GM19372 (cell line): ENCODE measurements at regions not wholly inside any gene's neighbourhood (a gene's known extent, or its start where the extent isn't known, plus 50 kb on each side); places are given as distances from the start of the nearest gene placed in this dataset.
"Not testable (repeated sequence)": the region's sequence is repeated elsewhere in the genome, so short reads cannot be mapped to it uniquely, and the experiment has no call there.

ENCODE experiments used
- ATAC-seq: cut with Tn5 transposase; IDR thresholded peaks from one replicate; pipeline ENCODE4 v1.9.1; 2021; ENCODE audit warnings: mild to moderate bottlenecking, low read depth, moderate library complexity; ENCODE audit not compliant: unreplicated experiment

DNA sequence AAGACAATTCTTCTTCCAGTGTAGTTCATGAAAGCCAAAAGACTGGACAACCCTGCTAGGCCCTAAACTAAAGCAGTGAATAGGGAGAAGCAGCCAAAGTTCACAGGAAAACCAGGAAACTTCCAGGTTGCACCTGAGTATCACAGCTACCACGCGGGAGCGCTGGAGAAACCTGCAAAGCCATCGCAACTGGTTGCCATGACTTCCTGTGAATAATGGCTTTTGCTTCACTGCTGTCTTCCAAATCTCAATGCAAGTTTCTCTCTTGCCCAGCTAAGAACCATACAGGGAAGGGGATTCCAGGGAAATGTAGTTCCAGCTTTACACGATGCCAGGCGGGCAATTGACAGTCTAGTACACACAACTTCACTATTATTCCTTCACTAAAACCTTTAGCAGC lies 114.1 kb downstream of the GXYLT1 start:
- no peak for ATAC-seq

DNA sequence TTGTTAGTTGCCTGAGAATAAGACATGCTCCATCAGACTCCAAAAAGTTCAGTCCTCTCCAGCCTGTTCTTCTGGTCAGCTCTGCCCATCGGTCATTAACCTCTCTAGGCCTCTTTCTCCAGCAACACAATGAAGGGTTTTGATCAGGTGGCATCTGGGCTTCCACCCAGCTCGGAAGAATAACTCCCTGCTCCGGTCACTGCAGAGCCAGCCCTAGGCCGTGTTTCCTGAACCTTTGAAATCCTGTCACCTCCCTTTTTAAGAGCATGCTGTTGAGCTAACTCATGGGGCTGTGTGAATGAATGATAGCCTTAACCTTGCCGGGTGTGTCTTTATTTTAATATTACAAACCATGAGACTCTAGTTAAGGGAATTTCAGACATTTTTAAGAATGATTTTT lies 117.1 kb downstream of the GXYLT1 start:
- ATAC-seq = no peak

DNA sequence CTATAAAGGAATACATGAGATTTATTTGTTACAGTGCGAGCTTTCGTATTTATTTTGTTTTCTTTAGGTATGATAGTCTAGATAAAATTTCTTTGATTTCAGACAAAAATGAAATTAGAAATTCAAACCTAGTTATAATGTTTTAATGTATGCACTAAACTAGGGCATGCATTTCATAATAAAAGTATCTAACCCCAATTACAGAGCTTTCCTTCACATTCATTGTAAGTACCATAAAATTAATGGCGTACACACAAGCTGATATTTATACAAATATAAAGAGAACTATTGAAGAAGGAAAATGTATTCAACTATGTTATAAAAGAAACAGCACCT lies 120.2 kb downstream of the GXYLT1 start:
- ATAC-seq = no peak

DNA sequence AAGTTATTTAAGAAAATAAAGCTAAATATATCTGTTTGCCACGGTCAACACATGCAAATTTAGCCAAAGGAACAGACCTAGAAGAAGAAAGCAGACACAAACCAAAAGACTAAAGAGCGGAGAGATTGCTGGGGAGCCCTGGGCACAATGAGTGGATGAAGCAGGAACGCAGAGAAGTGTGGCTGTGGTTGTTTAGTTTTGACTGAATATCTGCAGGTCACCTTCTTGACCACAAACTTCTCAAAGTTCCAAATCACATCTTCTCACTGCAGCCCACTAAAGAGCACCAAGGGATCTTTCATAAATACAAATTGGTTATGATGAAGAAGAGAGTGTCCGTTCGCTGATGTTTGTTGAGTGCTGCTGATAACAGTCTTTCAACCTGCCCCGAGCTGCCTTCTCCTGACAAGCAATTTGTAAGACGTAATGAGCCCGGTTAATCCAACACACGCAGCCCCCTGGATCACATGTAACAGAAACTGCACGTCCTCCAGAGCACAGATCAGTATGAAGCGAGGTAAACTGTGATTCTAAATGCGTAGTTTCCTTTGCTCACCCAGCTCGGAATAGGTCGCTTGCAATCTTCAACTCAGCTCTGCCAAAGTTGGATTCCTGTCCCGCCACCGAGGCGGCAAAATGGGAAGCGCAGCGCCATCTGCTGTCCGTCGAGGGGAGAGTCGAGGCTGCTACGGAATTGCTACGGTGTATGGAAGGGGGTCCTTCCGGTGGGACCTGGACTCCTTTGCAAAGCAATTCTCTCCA lies 120.8 kb downstream of the GXYLT1 start:
- no peak for ATAC-seq

DNA sequence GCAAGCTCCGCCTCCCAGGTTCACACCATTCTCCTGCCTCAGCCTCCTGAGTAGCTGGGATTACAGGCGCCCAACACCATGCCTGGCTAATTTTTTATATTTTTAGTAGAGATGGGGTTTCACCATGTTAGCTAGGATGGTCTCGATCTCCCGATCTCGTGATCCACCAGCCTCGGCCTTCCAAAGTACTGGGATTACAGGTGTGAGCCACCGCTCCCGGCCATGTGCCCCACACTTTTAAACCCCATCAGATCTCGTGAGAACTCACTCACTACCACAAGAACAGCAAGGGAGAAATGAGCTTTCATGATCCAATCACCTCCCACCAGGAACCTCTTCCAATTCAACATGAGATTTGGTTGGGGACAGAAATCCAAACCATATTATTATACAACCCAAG lies 122.7 kb downstream of the GXYLT1 start:
- ATAC-seq = not testable (repeated sequence)

DNA sequence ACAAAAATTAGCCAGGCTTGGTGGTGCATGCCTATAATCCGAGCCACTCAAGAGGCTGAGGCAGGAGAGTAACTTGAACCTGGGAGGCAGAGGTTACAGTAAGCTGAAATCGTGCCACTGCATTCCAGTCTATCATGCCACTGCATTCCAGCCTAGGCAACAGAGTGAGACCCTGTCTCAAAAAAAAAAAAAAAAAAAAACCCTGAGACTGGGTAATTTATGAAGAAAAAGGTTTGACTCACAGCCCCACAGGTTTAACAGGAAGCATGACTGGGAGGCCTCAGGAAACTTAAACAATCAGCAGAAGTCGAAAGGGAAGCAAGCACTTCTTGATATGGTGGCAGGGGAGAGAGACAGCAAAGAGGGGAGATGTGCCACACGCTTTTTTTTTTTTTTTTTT lies 123.2 kb downstream of the GXYLT1 start:
- ATAC-seq = no peak

DNA sequence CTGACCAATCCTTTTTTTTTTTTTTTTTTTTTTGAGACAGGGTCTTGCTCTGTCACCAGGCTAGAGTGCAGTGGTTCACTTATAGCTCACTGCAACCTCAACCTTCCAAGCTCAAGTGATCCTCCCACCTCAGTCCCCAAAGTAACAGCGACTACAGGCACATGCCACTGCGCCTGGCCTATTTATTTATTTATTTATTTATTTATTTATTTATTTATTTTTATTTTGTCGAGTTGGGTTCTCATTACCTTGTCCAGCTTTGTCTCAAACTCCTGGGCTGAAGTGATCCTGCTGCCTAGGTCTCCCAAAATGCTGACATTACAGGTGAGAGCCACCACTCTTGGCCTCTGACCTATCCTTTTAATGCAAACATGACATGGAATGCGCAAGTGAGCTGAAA lies 124.4 kb downstream of the GXYLT1 start:
- ATAC-seq = no peak

DNA sequence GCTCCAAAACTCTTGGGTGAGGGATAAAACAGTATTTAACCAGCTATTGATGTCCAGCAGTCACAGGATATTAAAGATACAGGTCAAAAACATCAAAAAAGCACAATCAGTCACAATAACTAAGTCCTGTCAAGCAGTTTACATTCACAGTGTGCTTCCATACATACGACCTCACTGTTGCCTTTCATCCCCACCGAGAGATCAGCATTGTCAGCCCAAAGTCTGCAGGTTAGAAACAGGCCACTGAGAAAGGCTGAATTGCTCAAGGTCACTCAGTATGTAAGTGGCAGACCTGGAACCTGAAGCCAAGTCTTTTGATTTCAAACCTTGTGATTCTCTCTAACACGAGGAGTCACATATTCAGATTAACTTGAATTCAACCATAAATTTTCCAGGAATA lies 124.9 kb downstream of the GXYLT1 start:
- no peak for ATAC-seq

DNA sequence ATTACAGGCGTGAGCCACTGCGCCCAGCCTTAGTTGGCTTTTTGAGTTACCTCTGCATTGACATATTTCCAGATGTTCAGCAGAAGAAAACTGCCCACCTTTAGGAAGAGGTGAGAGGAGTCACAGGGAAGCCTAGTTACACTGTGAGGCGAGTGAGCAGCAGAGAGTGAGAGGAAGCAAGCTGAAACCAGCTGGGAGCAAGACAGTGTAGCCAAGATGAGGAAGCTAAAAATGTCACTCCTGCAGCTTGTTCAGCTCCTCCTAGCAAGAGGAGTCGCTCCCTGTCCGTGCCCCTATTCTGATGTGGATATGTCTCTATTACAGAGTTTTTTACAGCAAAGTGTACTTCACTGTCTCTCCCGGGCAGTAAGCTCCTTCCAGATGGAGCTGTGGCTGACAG lies 127.6 kb downstream of the GXYLT1 start:
- ATAC-seq = no peak

DNA sequence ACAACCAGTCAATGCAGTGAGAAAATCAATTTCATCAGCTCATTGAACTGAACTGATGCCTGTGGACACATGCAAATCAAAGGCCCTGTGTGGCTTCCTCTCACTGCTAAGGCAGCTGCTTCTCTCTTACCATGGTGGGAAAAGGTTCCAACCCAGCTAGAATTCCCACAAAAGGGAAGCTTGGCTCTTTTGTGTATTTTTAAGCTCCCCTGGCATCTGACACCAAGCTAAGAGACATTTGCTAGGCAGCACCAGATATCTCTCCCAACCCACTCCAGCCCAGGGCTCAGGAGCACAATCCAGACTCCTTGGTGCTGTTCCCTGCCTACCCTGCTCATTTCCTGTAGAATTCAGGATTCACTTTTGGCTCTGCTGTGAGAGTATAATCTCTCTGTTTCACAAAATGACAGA lies 129.6 kb downstream of the GXYLT1 start:
- no peak for ATAC-seq

DNA sequence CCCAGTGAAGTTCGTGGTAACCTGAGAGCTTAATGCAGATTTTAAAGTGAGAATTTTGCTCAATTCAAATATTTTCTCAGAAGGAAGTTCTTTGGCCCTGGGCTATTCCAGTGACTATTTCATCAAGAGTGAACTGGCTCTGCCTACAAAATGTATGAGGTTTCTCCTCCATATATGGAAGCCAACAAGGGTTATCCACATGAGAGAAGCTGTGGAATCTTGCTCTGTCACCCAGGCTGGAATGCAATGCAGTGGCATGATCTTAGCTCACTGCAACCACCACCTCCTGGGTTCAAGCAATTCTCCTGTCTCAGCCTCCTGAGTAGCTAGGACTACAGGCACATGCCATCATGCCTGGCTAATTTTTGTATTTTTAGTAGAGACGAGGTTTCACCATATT lies 132.2 kb downstream of the GXYLT1 start:
- not testable (repeated sequence) for ATAC-seq

DNA sequence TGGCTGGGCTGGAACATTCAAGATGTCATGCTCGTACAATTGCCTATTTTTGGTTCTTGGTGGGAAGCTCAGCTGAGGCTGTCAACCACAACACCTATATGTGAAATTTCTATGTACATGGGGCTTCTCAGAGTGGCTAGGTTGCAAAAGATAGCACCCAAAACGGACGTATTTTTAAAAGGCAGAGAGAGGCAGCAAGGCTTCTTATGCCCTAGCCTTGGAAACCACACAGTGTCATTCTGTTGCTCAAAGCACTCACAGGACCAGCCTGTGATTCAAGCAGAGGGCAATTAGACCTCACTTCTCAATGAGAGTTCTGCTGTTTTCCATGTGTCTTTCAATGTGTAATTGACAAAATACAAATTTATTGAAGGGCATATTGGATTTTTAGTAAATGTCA lies 134.0 kb downstream of the GXYLT1 start:
- ATAC-seq = no peak

DNA sequence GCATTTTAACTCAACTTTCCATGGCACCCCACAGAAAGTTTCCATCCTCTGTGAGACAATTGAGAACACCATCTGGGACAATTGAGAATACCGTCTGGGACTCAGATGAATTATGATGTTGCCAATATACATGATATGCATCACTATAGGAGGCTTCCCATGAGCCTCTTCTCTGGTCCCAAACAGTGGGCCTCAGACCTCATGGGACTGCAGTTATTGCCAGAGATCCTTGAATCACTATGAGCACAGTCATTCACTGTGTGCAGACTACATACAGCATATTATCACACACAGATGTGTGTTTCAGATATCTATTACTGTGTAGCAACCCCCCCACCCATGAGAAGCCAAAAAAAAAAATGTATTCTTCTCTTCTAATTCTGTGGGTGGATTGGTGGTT lies 134.4 kb downstream of the GXYLT1 start:
- ATAC-seq = no peak

DNA sequence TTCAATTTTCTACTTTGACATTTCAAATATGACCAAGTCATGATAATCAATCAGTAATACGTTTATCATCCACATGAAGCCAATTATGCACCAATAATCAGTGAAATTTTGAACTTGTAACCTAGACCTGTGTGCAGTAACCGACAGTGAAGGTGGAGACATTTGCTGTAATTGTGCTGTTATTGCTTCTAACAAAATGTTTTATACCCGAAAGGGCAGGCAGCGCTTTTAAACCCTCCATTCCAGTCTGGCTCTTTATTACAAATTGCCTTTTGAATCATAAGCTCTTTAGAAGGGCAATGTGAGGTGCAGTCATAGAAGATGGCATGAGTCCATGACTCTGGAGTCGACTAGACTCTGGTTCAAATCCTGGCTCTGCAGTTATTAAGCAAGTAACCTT lies 135.7 kb downstream of the GXYLT1 start:
- ATAC-seq = no peak

DNA sequence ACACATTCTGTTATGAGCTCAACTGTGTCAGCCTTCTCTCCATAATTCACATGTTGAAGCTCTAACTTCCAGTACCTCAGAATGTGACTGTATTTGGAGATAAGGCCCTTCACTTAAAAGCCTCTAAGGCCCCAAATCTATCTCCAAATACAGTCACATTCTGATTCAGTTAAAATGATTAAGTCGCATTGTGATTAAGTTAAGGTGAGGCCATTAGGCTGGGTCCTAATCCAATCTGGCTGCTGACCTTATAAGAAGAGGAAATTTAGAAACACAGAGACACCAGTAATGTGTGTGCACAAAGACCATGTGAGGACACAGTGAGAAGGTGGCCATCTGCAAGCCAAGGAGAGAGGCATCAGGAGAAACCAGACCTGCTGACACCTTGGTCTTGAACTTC lies 141.6 kb downstream of the GXYLT1 start:
- ATAC-seq = no peak

DNA sequence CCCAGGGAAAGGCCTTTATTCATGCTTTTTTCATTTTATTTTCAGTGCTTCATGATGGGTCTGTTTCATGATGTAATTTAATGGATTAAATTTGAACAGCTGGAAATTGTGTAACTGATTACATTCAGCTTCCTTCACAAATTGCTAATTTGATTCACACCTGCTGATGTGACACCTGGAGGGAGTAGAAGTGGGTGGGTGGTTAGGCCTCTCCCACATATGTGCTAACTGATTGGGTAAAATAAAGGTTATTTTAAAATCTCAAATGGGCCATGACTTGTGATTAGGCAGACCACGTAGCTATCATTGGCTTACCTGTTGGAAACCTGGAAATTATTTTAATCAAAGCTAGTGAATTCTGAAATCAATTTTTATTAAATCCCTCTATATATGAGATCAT lies 142.1 kb downstream of the GXYLT1 start:
- no peak for ATAC-seq

DNA sequence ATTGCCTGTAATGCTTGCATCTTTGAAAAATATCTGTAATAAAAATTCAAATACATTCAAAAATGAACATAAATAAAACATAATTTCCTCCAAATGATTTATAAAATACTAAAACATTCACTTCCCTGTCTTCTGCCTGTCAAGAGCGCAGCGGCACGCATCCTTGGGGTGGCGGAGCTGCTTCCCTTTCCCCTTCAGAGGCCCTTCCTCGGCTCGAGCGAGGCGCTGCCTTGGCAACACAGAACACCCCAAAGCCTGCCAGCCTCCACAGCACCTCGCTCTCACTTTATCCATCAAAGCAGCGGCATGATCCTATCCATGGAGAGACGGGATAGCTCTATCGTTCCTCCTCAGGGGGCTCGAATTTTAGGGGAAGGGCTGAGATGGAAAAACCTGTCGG lies 146.2 kb downstream of the GXYLT1 start:
- ATAC-seq = no peak

DNA sequence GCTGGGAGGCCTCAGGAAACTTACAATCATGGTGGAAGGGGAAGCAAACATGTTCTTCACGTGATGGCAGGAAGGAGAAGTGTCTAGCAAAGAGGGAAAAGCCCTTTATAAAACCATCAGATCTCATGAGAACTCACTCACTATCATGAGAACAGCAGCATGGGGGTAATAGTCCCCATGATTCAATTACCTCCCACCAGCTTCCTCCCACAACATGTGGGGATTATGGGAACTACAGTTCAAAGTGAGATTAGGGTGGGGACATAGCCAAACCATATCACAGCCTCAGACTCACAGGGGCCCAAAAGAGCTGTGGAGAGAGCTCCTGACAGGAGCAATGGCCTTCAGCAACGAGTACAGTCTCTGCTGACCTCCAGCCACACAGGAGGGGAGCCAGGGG lies 151.4 kb downstream of the GXYLT1 start:
- no peak for ATAC-seq

DNA sequence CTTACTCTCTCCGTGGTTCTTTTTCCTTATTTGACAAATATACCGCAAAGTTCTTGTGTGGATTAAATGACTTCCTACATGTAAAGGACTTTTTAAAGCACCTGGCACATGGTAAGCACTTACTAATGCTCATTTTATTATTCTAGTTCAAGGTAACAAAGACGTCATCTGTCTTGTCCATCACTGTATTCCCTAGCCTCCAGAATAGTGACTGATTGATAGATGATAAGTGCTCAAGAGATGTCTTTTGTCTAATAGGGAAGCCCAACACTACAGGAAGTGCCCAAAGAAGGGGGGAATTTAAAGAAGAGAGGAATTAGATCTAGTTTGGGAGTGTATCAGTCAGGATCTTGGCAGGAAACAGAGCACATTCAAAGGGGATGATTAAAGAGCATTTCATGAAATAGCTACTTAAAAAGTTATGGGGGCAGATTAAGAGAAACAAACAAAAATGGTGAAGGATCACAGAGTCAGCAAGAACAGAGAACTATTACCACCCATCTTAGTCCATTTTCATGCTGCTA lies 151.9 kb downstream of the GXYLT1 start:
- ATAC-seq = no peak

DNA sequence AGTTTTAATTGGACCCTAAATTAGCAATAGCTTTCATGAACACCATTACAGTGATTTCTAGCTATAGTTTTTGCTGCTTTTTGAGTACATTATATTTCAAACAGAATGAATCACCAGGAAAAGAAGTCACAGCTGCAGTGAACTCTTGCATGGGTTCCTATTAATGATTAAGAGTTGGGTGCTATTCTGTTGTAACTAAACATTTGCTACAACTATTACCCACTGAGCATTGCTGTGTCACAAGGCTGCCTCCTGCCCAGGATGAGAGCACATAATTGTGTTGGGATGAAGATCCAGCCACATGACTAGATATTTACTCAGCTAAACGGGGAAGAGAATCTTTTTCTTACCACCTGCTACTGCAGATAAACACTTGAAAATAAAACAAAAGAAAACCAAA lies 152.7 kb downstream of the GXYLT1 start:
- no peak for ATAC-seq

DNA sequence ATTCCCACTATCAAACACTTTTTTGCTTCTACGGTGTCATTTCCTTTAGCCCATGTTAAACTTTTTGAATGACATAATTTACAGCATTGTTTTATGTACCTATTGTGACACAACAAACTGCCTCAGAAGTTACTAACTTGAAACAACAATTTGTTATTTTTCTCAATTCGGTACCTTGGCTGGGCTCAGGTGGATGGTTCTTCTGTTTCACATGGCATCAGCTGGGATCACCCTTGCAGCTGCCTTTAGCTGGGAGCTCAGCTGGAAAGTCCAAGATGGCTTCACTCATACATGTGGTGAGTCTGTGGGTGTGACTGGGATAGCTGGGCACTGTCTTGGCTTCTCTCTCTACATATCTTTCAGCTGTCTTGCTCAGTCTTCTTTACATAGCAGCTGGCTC lies 156.0 kb downstream of the GXYLT1 start:
- no peak for ATAC-seq

DNA sequence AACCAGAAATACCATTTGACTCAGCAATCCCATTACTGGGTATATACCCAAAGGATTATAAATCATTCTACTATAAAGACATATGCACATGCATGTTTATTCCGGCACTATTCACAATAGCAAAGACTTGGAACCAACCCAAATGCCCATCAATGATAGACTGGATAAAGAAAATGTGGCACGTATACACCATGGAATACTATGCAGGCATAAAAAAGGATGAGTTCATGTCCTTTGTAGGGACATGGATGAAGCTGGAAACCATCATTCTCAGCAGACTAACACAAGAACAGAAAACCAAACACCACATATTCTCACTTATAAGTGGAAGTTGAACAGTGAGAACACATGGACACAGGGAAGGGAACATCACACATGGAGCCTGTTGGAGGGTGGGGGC lies 158.2 kb downstream of the GXYLT1 start:
- ATAC-seq = not testable (repeated sequence)

DNA sequence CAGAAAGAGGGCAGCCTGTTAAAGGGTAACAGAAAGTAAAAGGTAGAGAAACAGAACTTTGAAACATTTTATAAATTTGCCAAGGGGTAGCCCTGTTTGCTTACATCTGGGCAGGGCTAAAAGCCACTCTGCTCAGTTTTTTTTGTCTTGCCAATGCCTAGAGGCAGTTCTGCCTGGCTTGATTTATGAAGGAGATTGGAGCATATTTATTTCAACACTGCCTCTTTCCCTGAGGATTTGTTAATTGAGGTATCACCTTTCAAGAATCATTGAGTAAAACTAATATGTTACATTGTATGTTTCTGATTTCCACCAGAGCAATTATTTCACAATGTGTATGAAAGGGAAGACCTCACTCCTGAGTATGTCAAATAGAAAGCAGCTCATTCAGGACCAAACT lies 160.8 kb downstream of the GXYLT1 start:
- ATAC-seq = no peak
